ENCODE measurements at regions not wholly inside any gene's neighbourhood (a gene's known extent, or its start where the extent isn't known, plus 50 kb on each side); places are given as distances from the start of the nearest gene placed in this dataset.

DNA sequence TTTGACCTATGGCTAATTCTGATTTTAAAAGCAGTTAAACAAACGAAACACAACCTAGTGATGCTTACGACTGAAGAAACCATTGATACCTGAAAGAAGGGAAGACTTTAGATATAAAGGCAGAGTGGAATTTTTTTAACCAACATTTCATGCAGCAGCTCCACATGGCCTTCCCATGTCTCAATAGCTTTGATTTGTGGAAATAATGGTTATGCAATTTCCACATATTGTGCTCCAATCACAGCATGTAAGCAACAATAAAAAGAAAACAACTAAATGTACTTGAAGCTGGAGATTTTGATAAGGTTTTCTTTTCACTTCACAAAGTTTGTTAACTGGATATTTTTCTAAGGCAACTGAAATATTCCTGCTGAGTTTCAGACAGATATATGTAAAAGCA, 82.0 kb upstream of the SLC39A10 start:
- H3K4me3 Mint-ChIP-seq = no peak overlapping the region
- H3K9me3 Mint-ChIP-seq = no peaks in the 10 kb centered on the region
- no peak for DNase-seq
- ChIA-PET CTCF (interaction anchor here (0.6 to 7.6 kb wide), 9 partner anchors 10 to 726 kb away, joined by 3 to 221 read pairs (median 6); partner anchors contain the start of gene SLC39A10), POLR2A (interaction anchor here (0.8 to 2.3 kb wide), 7 partner anchors 14 to 87 kb away, joined by 3 to 11 read pairs (median 3); partner anchors contain the start of gene SLC39A10)
- no peaks in the 10 kb centered on the region for H3K36me3 Mint-ChIP-seq (ENCODE audit: low read depth)
- intact Hi-C loops (cut with micrococcal nuclease) = loop anchor here (5.0 to 10.0 kb wide), 2 partner anchors 43 to 240 kb away; no protein-coding TSS in a partner anchor
- ATAC-seq (ENCODE audit: low read depth) = no peak
- TF ChIP-seq, protein P1, sequence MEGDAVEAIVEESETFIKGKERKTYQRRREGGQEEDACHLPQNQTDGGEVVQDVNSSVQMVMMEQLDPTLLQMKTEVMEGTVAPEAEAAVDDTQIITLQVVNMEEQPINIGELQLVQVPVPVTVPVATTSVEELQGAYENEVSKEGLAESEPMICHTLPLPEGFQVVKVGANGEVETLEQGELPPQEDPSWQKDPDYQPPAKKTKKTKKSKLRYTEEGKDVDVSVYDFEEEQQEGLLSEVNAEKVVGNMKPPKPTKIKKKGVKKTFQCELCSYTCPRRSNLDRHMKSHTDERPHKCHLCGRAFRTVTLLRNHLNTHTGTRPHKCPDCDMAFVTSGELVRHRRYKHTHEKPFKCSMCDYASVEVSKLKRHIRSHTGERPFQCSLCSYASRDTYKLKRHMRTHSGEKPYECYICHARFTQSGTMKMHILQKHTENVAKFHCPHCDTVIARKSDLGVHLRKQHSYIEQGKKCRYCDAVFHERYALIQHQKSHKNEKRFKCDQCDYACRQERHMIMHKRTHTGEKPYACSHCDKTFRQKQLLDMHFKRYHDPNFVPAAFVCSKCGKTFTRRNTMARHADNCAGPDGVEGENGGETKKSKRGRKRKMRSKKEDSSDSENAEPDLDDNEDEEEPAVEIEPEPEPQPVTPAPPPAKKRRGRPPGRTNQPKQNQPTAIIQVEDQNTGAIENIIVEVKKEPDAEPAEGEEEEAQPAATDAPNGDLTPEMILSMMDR (IDR thresholded peaks at IDR 0.05) = no peak
- peaks cover 46% of the 10 kb centered on the region for H3K4me1 Mint-ChIP-seq
- H3K27ac Mint-ChIP-seq = peak overlapping the region; percentile 50
- H3K27me3 Mint-ChIP-seq = no peaks in the 10 kb centered on the region

DNA sequence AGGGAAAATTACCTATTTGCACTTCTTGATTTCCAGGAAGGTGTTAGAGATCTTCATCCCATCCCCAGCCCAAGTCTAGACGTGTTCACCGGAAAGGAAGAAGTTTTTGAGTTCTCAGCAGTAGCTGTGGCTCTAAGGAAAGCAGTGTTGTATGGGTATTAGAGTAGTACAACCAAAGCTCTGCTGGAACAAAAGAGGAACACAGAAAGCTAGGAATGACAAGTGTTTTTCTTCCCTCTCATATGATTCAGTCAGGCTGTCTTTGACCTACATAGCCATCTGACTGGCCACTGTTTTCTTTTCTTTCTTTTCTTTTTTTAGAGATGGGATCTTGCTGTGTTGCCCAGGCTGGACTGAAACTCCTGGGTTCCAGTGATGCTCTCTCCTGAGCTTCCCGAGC, 82.7 kb upstream of the SLC39A10 start:
- no peak overlapping the region for H3K4me3 Mint-ChIP-seq
- ATAC-seq (ENCODE audit: low read depth) (no peak), DNase-seq (no peak)
- no peaks in the 10 kb centered on the region for H3K9me3 Mint-ChIP-seq
- CTCF ChIA-PET = interaction anchor here (0.6 to 7.6 kb wide), 6 partner anchors 10 to 727 kb away, joined by 3 to 221 read pairs (median 28); partner anchors contain the start of gene SLC39A10
- no peaks in the 10 kb centered on the region for H3K27me3 Mint-ChIP-seq
- H3K36me3 Mint-ChIP-seq (ENCODE audit: low read depth) = no peaks in the 10 kb centered on the region
- POLR2A ChIA-PET = interaction anchor here (0.8 to 2.3 kb wide), 6 partner anchors 13 to 85 kb away, joined by 3 to 11 read pairs (median 3); partner anchors contain the start of gene SLC39A10
- H3K27ac Mint-ChIP-seq = peak overlapping the region; percentile 50
- TF ChIP-seq, protein P1 (IDR thresholded peaks at IDR 0.05) = no peak
- H3K4me1 Mint-ChIP-seq = peaks cover 46% of the 10 kb centered on the region
- intact Hi-C loops (cut with micrococcal nuclease) = loop anchor here (10.0 kb wide), 1 partner anchor 240 kb away; no protein-coding TSS in a partner anchor

DNA sequence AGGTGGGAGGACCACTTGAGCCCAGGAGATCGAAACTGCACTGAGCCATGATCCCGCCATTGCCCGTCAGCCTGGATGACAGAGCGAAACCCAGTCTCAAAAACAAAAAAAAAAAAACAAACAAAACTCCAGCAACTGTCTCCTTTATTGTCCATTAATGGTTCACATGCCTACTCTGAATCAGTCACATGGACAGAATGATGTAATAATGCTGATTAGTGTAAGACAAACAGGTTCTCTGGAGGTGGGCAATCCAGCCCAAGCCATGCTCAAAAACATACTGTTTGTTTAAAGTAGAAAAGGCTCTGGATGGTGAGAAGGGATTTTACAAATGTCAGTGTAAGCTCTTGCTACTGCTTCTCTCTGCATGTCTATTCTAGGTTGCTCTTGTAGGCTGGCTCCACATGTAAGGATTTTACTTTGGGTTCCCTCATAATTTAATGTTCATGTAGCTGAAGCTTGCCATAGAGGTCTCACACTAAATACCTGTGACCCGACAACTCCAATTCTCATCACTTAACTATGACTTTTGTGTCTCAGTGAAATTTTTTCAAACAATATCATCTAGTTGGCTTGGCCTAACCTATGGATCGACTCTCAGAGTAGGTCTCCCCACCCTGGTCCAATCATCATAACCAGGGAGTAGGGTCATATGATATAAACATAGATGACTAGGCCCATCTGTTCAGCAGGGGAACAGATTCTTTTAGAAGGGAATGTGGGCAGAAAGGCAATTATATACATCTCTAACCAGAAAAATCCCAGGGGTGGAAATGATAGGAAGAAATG, 83.9 kb upstream of the SLC39A10 start:
- H3K27ac Mint-ChIP-seq = peak overlapping the region; percentile 57
- no peak overlapping the region for H3K4me3 Mint-ChIP-seq
- no peaks in the 10 kb centered on the region for H3K27me3 Mint-ChIP-seq
- CTCF ChIA-PET = interaction anchor here (4.3 to 7.6 kb wide), 3 partner anchors 40 to 86 kb away, joined by 53 to 221 read pairs (median 54); partner anchors contain the start of gene SLC39A10
- TF ChIP-seq, protein P1 (IDR thresholded peaks at IDR 0.05) = no peak
- peaks cover 44% of the 10 kb centered on the region for H3K4me1 Mint-ChIP-seq
- DNase-seq (no peak), ATAC-seq (ENCODE audit: low read depth) (no peak)
- H3K36me3 Mint-ChIP-seq (ENCODE audit: low read depth) = no peaks in the 10 kb centered on the region
- H3K9me3 Mint-ChIP-seq = no peaks in the 10 kb centered on the region
- intact Hi-C loops (cut with micrococcal nuclease) = loop anchor here (10.0 kb wide), 1 partner anchor 238 kb away; no protein-coding TSS in a partner anchor
- POLR2A ChIA-PET = interaction anchor here (2.3 kb wide), 1 partner anchor 13 kb away, joined by 11 read pairs; no protein-coding TSS in a partner anchor

DNA sequence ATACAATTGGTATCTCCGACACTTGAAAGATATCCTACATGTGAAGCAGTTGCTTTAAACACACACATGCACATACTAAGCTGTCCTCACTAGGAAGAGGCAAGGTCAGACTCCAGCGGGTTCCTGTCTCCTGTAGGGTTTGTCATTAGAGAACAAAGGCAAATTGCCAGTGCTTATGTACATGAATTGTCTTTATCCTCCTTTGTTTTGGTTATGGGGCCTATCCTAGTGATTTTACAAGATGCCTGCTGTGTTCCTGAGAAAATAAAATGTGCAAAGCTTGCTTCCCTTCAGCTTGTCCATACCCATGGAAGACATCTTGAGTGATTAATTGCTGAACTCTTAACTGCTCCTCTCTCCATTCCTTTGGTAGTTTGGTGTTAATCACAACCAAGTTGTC, 86.7 kb upstream of the SLC39A10 start:
- Mint-ChIP-seq H3K27ac (peak overlapping the region; percentile 41), H3K36me3 (ENCODE audit: low read depth) (no peaks in the 10 kb centered on the region), H3K4me1 (peaks cover 27% of the 10 kb centered on the region), H3K4me3 (no peak overlapping the region), H3K27me3 (no peaks in the 10 kb centered on the region), H3K9me3 (no peaks in the 10 kb centered on the region)
- no peak for DNase-seq
- POLR2A ChIA-PET = interaction anchor here (1.1 to 2.9 kb wide), 4 partner anchors 9 to 89 kb away, joined by 3 to 12 read pairs (median 6); partner anchors contain the start of gene SLC39A10
- ATAC-seq (ENCODE audit: low read depth) = no peak
- intact Hi-C loops (cut with micrococcal nuclease) = loop anchor here (1.0 to 10.0 kb wide), 2 partner anchors 10 to 236 kb away; no protein-coding TSS in a partner anchor
- TF ChIP-seq, protein P1 (IDR thresholded peaks at IDR 0.05) = no peak
- CTCF ChIA-PET = interaction anchor here (0.8 to 2.0 kb wide), 5 partner anchors 37 to 90 kb away, joined by 3 to 6 read pairs (median 4); partner anchors contain the start of gene SLC39A10
